GM18868 (cell line): ENCODE measurements at regions not wholly inside any gene's neighbourhood (a gene's known extent, or its start where the extent isn't known, plus 50 kb on each side); places are given as distances from the start of the nearest gene placed in this dataset.
"Not testable (repeated sequence)": the region's sequence is repeated elsewhere in the genome, so short reads cannot be mapped to it uniquely, and the experiment has no call there.

ENCODE experiments used
- ATAC-seq: cut with Tn5 transposase; IDR thresholded peaks from one replicate; pipeline ENCODE4 v1.9.1; 2021; ENCODE audit warnings: mild to moderate bottlenecking, moderate library complexity; ENCODE audit not compliant: unreplicated experiment

DNA sequence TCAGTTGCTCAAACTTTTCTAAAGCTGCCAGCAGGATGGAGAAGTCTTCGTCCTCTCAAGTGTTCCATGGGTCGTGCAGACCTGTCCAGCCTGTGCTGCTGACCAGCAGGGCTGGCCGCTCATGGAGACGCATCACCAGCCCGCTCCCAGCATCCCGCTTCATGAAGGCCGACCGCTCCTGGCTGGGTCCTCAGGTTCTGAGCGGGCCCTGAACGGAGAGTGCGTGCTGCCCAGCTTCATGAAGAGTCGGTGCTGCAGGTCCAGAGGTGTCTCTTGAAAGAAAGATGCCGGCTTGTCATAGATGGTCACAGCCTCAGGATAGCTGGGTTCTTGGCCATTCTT is 75.8 kb upstream of the KCNAB1 start:
- ATAC-seq = no peak

DNA sequence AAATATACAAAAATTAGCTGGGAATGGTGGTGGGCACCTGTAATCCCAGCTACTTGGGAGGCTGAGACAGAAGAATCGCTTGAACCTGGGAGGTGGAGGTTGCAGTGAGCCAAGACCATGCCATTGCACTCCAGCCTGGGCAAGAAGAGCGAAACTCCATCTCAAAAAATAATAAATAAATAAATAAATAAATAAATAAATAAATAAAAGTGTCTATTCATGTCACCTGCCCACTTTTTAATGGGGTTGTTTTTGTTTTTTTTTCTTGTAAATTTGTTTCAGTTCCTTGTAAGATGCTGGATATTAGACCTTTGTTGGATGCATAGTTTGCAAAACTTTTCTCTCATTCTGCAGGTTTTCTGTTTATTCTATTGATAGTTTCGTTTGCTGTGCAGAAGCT is 71.9 kb upstream of the KCNAB1 start:
- ATAC-seq = not testable (repeated sequence)

DNA sequence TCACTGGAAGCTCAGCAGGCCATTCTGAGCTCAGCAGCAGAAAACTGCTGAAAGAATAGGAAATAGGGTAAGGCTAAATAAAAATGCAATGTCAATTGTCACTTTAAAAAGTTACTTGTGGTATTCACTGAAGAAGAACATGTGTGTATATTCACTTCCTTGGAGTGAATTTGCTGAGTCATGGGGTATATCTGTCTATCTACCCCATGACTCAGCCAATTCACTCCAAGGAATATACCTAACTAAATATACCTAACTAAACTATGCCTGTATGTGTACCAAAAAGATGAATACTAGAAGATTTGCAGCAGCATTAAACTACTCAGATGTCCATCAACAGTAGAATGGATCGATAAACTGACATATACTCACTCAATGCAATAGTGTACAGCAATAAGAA is 69.5 kb upstream of the KCNAB1 start:
- ATAC-seq = no peak

DNA sequence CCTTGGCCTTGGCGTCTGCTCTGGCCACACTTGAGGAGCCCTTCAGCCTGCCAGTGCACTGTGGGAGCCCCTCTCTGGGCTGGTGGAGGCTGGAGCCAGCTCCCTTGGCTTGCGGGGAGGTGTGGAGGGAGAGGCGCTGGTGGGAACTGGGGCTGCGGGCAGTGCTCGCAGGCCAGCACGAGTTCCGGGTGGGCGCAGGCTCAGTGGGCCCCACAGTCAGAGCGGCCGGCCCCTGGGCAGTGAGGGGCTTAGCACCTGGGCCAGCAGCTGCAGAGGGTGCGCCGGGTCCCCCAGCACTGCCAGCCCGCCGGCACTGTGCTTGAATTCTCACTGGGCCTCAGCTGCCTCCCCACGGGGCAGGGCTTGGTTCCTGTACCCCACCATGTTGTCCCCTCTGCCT is 68.7 kb upstream of the KCNAB1 start:
- ATAC-seq = no peak

DNA sequence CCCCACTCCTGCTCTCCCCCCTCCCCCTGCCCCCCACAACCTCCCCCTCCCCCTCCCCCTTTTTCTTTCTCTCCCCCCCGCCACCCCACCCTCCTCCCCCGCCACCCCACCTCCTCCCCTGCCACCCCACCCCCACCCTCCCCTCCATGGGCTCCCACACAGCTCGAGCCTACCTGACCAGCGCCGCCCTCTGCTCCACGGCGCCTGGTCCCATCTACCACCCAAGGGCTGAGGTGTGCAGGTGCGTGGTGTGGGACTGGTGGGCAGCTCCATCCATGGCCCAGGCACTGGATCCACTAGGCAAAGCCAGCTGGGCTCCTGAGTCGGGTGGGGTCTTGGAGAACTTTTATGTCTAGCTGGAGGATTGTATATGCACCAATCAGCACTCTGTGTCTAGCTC is 68.3 kb upstream of the KCNAB1 start:
- ATAC-seq = no peak

DNA sequence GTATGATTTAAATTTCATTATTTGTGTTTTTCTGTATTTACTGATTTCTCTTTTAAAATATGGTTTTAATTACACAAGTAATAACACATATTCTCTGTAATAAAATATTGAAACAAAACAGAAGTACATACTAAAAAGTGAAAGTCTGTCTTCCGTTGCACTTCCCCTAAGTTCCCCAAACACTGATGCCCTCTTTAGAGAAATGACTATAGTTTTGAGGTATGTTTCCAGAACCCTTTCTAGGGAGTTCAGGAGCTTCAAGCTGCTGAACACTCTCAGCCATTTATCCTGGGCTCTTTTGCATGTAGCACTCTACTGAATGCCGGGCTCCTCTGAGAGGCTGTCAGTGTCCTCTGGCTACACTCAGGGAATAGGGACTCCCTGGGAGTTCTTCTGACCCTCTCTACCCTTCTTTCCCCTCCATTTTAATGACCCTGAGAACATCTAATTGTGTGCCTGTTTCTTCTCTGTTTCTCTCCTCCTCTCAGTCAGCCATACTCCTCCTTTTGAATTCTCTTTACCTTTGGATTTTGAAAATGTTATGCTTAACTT is 60.4 kb upstream of the KCNAB1 start:
- ATAC-seq = peak; percentile 65

DNA sequence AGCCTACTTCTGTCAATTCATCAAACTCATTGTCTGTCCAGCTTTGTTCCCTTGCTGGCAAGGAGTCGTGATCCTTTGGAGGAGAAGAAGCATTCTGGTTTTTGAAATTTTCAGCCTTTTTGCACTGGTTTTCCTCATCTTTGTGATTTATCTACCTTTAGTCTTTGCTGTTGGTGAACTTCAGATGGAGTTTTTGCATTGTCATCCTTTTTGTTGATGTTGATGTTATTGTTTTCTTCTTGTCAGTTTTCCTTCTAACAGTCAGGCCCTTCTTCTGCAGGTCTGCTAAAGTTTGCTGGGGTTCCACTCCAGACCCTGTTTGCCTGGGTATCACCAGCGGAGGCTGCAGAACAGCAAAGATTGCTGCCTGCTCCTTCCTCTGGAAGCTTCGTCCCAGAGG is 52.2 kb upstream of the KCNAB1 start:
- ATAC-seq = not testable (repeated sequence)

DNA sequence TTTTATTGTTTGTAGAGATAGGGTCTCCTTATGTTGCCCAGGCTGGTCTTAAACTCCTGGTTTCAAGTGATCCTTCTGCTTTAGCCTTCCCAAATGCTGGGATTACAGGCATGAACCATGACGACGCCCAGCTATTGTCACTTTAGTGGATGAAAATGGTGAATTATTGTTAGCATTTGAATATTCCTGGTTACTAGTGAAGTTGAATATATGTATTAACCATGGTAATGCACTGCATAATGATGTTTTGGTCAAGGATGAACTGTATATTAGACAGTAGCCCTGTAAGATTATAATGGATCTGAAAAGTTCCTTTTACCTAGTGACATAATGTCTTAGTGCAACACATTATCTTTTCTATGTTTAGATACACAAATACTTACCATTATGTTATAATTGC is 50.4 kb upstream of the KCNAB1 start:
- no peak for ATAC-seq
